Activated CD4-positive, alpha-beta T cell treated with anti-CD3 and anti-CD28 coated beads, Interleukin-2, amount 50 U/mL, for 4 hours (primary cell): ENCODE measurements at regions not wholly inside any gene's neighbourhood (a gene's known extent, or its start where the extent isn't known, plus 50 kb on each side); places are given as distances from the start of the nearest gene placed in this dataset.

Experiments
- DNase-seq, 2 experiments: peaks; one replicate each; pipeline ENCODE4 v3.0.0-alpha.2; 2020

- no peak for DNase-seq
Observed at GRCh38 chr11:15586741-15587473, 472.2 kb downstream of the INSC start.

- DNase-seq = no peak
Observed at GRCh38 chr11:15589070-15589626, 474.4 kb downstream of the INSC start.

DNA sequence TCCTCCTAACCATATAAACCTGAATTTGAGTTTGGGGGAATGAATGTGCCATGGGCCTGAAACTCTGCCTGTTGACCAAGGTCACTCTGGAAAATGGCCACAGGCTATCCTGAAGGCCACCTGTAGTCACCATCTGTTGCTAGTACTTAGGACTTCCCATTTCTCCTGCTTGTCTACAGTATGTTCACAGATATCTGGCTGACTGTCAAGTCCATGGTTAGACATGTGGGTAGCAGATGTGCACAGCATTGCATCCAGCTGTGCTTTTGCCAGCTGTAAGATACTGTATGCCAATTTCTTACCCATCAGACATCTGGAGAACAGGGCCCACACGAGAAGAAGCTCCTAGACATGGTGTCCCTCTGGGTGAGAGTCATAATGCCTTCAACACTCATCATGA, 475.4 kb downstream of the INSC start:
- DNase-seq = no peak

DNA sequence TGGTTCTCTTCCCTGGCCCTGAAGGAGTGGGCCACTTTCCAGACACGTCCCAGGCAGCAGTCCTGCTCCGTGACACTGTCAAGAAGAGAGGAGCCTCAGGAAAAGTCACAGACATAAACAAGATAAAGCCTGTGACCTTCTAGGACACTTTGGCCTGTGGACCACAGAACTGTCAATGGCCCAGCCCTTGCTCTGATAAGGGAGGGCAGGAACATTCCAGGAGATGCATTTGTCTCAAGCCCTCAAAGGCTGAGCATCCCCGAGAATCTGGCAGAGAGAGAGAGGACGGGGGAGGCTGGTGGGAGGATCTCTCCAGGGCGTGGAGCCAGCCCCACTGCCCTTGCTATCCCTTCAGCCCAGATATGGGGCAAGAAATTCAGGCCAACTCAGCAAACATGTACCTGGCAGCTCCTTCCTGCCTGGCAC, 476.4 kb downstream of the INSC start:
- no peak for DNase-seq

GRCh38 chr11:15594607-15595006, 479.9 kb downstream of the INSC start:
- DNase-seq = no peak

DNA sequence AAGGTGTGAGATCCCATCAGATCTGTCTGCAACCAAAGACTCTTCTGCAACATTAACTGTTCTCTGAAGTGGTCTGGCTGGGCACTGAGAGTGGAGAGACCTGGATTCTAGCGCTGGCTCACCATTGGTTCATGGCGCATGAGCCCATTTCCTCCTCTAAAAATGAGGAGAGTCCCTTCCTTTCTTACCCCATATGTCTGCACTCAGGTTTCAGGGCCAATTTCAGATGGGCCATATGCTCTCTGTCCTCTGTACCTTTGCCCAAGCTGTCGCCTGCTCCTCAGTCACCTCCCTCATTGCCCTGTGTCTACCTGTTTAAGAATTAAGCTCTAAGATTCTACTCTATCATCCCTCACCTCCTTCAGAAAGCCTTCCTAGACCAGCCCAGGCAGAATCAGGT, 484.7 kb downstream of the INSC start:
- no peak for DNase-seq

- DNase-seq = no peak
Observed at GRCh38 chr11:15602047-15602446, 487.3 kb downstream of the INSC start.

DNA sequence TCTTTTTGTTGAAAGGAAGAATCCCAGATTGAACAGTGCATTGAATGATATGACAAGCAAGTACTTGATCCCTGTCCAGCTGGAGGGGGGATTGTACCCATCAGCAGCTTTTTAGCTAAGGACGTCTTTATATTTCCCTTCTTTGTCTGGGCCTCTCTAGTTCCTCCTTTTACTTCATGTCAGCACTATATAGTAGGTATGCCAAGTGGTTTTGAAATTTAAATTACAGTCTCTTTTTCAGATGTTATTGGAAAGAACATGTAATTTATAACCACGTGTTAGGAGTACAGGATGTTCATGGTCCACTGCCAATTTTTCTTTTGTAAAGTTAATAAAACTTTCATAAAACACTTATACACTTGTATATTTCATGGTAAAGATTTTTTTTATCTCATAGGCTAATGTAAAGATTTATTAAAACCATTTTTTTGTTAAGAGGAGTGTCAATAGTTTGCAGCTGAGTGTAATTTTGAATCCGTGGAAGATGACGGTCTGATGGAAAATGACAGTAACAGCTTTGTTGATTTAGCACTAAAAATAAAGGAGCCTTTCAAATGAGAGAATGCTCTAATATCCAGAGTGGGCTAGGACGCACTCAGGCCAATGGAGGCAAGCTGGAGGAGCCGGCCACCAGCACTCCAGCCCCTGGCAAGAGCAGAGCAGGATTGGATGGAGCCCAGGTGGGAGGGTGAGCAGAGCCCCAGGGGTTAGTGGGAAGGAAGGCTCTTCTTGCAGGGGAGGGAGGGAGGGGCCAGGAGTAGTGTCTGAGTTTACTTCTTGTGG, 488.3 kb downstream of the INSC start:
- no peak for DNase-seq

DNA sequence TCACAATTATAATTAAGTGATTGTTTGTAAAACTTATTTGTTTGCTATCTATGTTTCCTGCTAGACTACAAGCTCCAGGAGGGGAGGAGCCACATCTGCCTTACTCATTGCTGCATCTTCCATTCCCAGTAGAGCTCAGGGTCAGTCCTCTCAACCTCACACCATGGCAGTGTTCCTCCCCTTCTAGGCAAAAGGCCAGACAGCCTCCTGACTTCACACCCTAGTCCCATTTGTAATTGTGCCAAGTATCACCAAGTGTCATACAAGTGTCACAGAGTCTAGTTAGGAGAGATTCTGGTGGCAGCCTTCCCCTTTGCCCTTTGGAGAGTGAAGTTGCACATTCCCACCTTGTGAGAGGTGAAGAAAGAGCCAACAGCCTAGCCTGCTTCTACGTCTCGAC, 490.4 kb downstream of the INSC start:
- DNase-seq = no peak

DNA sequence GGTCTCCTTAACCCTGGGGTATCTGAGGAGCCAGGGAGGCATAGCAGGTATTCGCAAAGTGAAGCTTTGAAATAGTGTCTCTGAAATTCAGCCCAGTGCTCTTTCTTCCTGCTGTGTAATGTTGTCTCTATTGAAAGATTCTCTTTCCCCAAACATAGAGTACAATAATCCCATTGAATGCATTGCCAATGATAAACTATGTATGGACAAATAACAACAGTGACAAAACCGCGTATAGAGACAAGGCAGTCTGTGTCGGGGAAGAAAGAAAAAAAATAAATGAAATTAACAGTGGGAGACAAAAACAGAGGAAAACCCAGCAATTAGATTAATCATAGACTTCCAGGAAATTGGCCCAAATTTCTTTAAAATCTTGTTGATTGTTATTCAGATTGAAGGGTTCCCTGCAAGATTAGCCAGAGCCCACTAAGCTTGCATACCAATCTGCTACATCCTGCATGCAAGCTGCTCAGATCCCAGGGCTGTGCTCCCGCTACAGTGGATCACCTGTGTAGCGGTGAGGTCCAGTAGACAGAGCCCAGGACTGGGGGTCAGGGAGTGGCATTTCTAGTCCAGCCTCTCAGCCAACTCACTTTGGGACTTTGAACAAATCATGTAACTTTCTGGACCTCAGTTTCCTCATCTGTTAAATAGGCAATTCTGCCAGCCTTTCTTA, 492.8 kb downstream of the INSC start:
- no peak for DNase-seq

- no peak for DNase-seq
Observed at GRCh38 chr11:15609445-15609844, 494.7 kb downstream of the INSC start.

DNA sequence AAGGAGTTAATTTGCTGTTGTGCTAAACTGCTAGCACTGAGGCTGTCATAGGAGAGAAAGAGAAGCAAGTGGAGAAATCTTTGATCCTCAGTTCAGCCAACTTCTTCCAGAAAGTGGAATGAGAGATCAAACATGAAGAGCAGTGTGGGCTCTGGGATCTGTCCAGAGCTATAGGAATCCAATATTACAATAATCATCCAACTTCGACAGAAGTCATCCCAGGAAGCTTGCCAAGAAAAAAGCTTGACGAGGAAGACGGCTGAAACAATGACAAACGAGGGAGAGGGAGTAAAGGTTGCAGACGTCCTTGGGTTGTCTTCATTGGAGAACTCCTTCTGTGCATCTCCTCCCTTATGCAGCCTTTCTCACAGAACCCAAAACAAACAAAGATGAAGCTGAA, 496.2 kb downstream of the INSC start:
- no peak for DNase-seq

GRCh38 chr11:15613251-15613650, 498.5 kb downstream of the INSC start:
- no peak for DNase-seq

GRCh38 chr11:15613789-15614188, 499.1 kb downstream of the INSC start:
- no peak for DNase-seq

DNA sequence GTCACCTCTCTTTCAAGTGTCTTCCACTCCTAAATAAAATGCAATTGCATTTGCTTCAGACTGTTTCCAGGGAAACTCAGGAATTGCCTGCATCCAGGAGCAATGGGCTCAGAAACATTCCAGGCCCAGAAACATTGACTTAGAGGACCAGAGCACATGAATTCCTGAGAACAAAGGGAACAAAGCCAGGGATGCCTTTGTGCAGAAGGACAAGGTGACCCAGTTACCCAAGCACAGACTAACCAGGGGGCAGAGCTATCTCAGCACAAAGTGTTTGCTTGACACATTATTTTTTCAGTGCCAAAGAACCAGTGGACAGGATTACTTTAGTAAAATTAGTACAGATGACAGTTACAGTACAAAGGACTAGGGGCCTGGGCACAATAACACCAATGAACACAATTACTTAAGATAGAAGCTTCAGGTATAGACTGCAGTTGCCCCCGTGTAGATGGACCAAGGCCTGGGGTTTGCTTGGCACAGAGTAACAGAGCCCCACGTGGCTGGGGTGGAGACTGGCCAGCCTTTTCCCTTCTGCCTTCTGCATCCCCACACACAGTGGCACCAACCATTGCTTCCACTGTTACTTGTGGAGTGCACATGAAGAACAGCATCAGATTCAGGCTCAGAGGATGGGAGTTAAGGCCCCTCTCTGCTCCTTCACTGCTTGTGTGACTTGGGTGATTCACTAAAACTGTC, 500.8 kb downstream of the INSC start:
- no peak for DNase-seq

DNA sequence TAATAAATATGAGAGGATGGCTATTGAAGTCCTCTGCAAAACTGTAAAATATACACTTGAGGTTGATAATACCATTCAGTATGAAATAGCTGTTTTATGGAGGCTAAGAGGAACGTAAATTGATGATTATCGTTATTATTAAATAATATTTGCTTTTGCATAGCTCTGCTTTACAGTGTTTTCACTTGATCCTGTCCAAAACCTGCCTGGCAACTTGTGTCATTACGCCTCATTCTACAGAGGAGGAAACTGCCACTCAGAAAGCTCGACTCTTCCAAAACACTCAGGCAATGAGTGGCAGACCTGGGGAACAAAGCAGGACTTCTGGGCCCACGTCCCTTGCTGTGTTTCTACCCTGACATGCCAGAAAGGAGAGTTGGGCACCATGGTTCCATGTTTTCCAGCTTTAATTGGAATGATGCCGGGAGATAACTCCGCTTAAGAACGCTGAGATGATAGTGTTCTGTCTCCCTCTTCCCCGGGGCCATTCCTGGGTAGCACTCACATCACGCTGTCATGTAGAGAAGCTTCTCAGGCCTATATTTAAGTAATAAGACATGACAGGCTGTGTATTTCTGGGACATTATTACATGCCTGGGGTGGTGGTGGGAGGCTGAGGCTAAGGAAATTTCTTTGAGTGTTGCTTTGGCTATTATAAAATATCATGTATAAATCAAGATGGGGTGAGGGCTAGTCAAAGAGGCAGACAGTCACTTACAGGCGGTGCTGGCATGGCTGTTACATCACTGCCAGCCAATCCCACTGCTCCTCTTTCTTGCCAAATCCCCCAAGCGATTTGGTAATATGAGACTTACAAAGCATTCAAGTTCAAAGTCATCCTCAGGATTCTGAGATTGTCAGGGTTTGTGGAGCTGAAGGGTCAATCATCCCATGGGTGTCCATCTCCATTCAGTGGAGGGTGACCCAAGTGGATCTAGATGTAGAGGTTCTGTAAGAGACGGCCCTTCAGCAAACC, 501.7 kb downstream of the INSC start:
- no peak for DNase-seq

- DNase-seq = no peak
Observed at GRCh38 chr11:15617126-15617525, 502.4 kb downstream of the INSC start.

- DNase-seq = no peak
Observed at GRCh38 chr11:15618583-15619032, 503.9 kb downstream of the INSC start.

DNA sequence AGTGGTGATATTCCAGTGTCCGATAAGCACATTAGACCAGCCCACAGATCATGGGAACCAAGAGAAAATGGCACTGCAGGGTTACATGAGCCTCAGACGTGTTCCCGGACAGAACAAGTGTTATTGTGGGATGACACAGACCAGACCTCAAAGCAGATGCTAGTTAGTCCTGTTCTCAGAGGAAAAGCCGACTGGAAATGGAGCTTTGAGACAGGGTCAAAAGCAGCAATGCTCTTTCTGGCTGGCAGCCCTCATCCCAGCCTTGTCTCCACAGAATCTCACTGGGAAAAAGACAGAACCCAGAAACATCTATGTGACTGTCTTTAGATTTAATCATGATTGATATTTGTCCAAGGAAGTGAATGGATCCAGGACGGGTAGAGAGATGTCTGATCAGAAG, 506.8 kb downstream of the INSC start:
- no peak for DNase-seq

DNA sequence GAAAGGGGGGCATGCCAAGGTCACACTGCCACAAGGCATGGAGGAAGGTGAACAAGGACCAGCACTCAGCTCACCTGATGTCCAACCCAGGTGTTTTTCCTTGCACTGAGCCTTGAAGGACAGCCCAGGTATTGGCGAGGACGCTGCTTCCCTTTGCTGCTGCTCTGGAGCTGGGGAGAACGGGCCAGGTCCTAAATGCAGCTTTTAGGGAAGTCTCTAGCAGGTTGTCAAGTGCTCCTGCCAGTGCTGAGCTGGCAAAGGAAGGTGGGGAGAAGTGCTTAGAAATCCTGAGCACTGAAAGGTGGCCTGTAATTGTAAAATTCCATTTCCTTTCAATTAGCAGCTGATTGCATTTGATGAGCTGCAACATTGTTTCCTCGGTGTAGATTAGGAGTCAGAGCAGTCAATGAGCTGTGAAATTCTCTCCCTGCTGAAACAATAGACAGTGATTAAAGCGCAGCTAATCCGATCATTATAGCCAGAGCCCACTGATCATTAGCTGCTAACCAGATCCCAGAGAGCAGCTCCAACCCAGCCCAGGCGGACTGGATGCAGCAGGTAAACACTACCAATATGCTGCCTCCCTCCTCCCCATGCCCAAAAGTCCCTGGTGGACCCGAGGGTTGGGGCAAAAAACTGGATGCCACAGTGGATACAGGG, 507.6 kb downstream of the INSC start:
- DNase-seq = no peak

DNA sequence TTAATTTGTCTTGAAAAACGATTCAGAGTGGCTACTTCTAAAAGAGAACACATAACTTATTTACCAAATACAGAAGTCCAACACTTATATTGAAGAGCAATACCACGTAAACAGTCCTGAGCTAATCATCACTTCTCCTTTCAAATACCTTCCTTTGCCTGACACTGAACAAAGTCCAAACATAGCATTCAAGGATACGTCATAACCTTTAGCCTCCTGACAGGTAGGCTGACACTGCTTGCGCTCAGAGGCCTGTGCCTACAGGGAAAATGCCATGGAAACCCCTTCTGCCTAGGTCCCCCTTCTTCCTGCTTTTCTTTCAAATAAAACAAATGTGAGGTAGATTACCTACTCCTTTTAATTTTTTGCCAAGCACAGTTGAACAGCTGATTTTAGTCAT, 510.0 kb downstream of the INSC start:
- DNase-seq = no peak
